CD4-positive, alpha-beta T cell treated with Interferon alpha-2 for 1 hour (primary cell): ENCODE measurements at regions not wholly inside any gene's neighbourhood (a gene's known extent, or its start where the extent isn't known, plus 50 kb on each side); places are given as distances from the start of the nearest gene placed in this dataset.
A peak's percentile ranks its signal among the peaks of the same experiment; 100 is the strongest.
"Not testable (repeated sequence)": the region's sequence is repeated elsewhere in the genome, so short reads cannot be mapped to it uniquely, and the experiment has no call there.

Experiments
- DNase-seq, 2 donors: peaks; one replicate each; pipeline ENCODE4 v3.0.0-alpha.2; 2020 to 2022

DNA sequence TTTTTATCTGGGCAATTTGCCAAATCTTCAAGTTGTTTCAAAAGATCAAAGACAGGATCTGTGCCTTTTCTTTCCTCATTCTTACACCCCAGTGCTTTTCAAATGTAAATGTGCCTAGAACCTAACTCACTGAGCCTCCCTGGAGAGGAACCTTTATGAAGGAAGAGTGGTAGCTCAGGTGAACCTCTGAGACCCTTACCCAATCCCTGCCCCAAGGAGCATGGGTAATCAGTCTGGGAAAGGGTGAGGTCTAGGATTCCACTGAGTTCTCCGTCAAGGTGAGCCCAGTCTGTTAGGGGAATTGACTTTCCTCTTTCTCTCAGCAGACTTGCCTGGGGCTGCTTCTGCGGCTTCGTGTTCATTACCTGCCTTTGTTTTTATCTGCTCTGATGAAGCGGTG, 88.1 kb upstream of the MAP4K4 start:
- DNase-seq: no peak

DNA sequence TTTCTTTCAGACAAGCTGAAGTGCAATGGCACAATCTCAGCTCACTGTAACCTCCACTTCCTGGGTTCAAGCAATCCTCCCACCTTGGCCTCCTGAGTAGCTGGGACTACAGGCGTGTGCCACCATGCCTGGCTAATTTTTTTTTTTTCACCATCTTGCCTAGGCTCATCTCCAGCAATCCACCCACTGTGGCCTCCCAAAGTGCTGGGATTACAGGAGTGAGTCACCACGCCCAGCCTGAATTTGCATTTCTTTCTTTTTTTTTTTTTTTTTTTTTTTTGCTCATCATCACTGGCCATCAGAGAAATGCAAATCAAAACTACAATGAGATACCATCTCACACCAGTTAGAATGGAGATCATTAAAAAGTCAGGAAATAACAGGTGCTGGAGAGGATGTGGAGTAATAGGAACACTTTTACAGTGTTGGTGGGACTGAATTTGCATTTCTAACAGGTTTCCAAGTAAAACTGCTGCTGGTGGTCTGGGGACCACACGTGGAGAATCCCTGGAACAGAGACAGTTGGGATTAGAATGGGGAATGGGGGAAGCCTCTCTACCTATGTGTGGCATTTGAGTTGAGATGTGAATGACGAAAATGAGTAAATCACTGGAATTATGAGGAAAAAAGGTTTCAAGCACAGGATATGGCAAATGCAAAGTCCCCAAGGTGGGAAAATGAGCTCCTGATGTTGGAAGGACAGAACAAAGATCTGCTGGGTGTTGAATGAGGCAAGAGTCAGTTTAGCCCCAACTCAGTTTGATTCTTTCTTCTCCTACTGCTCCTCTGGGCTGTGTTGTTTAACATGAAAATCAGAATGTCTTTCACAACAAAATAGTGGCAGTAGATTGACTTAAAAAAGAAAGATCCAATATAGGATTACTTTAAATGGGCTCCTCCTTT, 88.8 kb upstream of the MAP4K4 start:
- DNase-seq: no peak

- DNase-seq: no peak
Measured at GRCh38 chr2:101597347-101597944, 100.1 kb upstream of the MAP4K4 start.

DNA sequence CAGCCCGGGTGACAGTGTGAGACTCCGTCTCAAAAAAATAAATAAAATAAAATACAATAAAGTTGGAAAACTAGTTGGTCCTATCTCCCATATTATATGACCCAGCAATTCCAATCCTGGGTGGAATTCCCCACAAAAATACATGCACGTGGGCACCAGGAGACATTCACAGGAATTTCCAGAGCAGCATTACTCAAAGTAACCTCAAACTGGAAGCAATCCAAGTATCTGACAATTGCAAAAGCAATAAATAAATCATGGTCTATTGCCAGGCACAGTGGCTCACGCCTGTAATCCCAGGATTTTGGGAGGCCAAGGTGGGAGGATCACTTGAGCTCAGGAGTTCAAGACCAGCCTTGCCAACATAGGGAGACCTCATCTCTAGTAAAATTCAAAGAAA, 101.2 kb upstream of the MAP4K4 start:
- no peak for DNase-seq

- no peak for DNase-seq
Measured at GRCh38 chr2:101587251-101587650, 110.3 kb upstream of the MAP4K4 start.

GRCh38 chr2:101583861-101584260, 108.9 kb upstream of the RFX8 start:
- DNase-seq: no peak

- no peak for DNase-seq
Measured at GRCh38 chr2:101581675-101582299, 106.9 kb upstream of the RFX8 start.

- DNase-seq: no peak
Measured at GRCh38 chr2:101580528-101580927, 105.6 kb upstream of the RFX8 start.

- DNase-seq: no peak
Measured at GRCh38 chr2:101578671-101579070, 103.8 kb upstream of the RFX8 start.

GRCh38 chr2:101578135-101578534, 103.2 kb upstream of the RFX8 start:
- DNase-seq: not testable (repeated sequence)

DNA sequence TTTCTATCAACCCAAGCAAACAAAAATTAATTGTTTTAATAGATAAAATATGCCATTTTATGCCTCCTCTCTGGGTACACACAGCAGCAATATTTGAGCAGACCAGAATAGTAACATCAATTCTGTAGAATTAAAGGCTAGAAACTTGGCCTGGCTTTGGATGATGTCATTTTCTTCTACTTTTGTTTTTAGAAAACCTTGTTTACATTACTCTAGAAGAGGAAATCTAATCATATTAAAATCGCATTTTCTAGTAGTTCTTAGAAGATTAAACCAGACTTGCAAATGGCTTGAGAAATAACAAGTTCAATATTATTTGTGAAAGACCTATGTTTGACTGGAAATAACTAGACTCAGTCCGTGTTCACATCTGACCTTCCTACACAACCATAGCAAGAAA, 102.3 kb upstream of the RFX8 start:
- DNase-seq: no peak

GRCh38 chr2:101574622-101575021, 99.7 kb upstream of the RFX8 start:
- no peak for DNase-seq

DNA sequence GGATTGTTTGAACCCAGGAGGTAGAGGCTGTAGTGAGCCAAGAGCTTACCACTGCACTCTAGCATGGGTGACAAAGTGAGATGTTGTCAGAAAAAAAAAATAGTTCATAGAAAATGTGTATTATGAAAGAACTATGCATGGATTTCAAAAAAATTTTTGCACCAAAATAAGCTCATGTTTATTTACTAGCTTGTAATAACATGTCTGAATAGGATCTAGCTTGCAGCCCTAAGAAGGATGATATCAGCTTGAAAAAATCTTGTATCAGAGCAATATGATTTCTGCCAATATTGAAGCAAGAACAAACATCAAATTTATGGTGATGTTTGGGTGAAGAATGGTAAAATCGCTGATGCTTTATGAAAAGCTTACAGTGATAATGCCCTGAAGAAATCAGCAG, 97.0 kb upstream of the RFX8 start:
- no peak for DNase-seq

DNA sequence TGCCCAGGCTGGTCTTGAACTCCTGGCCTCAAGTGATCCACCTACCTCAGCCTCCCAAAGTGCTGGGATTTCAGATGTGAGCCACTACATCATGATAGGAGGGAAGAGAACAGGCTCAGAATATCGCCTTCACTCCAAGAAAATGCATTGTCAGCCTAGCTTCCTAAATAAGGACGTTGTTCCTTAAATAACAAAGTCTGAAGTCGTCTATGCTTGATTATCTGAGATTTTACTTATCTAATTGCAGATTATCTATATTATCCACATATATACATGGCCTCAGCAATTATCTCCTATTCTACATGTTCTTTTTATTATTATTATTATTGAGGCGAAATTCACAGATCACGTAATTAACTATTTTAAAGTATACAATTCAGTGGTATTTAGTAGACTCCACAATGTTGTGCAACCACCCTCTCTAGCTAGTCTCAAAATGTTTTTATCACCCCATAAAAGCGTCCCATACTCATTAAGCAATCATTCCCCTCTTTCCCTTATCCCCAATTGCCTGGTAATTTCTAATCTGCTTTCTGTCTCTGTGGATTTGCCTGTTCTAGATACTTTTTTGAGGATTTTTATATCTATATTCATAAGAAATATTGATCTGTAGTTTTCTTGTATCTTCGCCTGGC, 95.1 kb upstream of the RFX8 start:
- DNase-seq: no peak

DNA sequence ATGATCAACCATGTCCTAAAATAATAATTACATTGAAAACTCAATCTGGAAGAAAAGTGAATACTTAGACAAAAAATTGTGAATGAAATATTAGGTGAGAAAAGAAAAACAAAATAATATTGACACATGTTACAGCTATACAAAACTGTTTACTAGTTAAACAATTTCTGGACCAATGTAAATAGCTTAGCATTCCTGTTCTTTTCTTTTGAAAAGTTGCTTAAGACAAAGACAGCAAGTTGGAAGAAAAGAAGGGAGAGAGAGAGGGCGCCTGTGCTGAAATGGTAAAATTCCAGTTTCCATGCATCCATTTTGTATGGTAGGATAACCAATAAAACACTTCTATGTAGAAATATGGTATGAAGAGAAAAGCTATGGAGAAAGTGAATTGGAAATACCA, 94.1 kb upstream of the RFX8 start:
- DNase-seq: no peak

DNA sequence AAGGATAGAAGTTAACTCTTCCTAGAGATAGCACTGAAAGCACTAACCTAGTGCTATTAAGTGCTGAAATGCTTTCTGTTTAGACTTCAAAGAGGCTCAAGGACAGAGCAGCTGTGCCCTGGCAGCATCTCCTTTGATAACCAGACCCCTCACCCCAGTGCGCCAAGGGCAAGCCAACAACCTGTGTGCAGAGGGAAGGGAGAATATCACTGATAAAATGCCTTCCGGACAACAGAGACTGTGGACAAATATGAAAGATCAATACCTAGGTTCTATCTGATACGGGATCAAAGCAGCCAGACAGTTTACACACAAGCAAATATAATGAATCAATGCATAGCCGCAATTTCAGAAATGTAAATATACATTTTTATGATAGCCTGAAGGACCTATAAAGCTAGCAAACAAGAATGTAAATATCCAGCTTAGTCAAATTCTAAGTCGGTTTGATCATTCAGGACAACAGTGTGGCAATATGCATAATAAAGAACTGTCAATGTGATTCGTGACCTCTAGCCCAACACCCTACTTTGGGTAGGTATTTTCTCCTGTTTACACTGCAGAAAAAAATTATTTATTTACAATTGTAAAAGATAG, 91.8 kb upstream of the RFX8 start:
- DNase-seq: no peak

- no peak for DNase-seq
Measured at GRCh38 chr2:101563849-101564248, 88.9 kb upstream of the RFX8 start.

DNA sequence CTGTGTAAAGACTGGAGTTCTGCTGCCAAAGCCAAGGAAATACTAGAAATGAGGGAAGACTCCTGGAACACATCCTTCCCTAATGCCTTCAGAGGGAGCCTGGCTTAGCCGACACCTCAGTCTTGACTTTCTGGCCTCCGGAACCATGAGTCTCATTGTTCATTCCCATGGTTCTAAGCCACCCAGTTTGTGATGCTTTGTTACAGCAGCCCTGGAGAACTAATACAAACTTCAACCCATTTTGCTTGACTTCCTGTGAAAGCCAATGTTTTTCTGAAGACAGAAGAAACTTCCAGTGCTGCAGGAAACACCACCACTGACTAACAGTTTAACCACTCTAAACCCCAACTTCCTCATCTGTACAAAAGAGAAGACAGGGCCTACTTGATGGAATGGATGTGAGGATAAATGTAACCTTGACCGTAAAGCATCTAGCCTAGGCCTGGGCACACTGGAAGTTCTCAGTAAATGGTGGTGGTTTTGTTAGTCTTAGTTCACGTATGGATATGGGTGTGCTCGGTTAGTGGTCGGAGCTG, 85.9 kb upstream of the RFX8 start:
- peak in 1 of 2 donors; percentile 11 for DNase-seq

GRCh38 chr2:101559551-101559950, 84.6 kb upstream of the RFX8 start:
- DNase-seq: no peak

DNA sequence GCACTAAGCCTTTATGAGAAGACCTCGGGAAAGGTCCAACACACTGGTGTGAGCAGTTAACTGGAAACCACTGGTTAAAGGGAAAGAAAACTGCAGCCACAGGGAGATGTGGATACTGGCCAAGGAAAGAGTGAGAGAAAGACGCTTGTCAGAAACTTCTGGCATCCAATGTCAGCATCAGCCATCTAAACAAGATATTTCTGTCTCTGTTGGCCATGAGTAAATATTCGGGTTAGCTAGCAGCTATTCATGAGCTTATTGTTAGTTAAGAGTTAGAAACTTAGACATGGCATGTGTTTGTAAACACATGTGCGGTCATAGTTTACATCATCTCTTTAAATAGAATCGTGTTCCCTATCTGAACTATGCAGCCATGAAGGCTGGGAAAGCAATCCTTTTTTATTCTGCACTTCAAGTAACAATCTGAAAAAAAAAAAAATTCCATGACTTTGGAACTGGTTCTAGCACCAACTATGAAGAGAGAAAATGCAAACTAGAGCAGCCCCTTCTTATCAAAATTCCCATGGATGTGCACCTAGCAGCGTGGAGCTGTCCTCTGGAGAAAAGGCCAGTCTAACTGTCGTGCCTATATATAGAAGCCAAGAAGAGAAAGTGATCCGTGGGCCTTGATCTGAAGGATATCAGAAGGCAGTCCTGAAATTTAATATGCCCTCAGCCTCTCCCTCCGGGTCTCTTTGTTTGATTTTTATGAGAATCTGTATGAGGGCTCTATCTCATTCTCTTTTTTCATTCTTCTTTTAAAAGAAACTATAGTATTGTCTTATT, 84.0 kb upstream of the RFX8 start:
- no peak for DNase-seq

DNA sequence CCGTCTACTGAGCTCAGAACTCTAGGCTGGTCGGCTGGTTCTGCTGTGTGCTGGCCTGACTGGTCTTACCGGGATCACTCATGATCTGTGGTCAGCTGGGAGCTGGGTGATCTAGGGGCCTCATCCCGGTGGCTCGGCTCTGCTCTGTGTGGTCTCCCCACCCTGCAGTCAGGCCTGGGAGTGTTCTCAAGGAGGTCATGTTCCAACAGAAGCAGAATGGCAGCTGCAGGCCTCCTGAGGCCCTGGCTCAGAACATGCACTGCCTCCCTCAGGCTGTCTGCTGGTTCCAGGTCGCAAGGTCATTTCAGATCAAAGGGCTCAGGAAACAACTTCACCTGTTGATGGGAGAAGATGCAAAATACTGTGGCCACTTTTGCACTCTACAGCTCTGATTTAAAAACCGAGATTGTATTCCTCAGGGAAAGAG, 81.1 kb upstream of the RFX8 start:
- no peak for DNase-seq

GRCh38 chr2:101551336-101551888, 76.5 kb upstream of the RFX8 start:
- DNase-seq: no peak
